Testis (tissue), 2 donors: ENCODE measurements at regions not wholly inside any gene's neighbourhood (a gene's known extent, or its start where the extent isn't known, plus 50 kb on each side); places are given as distances from the start of the nearest gene placed in this dataset.

Source experiments
- DNase-seq: peaks from one replicate; pipeline ENCODE4 v3.0.0-alpha.2; 2019
- H3K27ac ChIP-seq, 2 donors: fragments of 200-600 bp; sonication (generic); one replicate each; pipeline ENCODE4 v1.5.1; 2019
- H3K27me3 ChIP-seq: fragments of 200-600 bp; sonication (generic); one replicate; pipeline ENCODE4 v1.5.1; 2019
- H3K36me3 ChIP-seq: fragments of 200-600 bp; sonication (generic); one replicate; pipeline ENCODE4 v1.5.1; 2017; ENCODE audit warnings: low read depth; ENCODE audit errors: missing control alignments
- H3K4me1 ChIP-seq: fragments of 200-600 bp; sonication (generic); one replicate; pipeline ENCODE4 v1.5.1; 2019
- H3K4me3 ChIP-seq, 2 donors: fragments of 200-600 bp; sonication (generic); one replicate each; pipeline ENCODE4 v1.5.1; 2017 to 2019
- H3K9me3 ChIP-seq: fragments of 200-600 bp; sonication (generic); one replicate; pipeline ENCODE4 v1.5.1; 2017
- POLR2A ChIP-seq: fragments of 450-650 bp; IDR thresholded peaks from one replicate; pipeline ENCODE4 v1.6.1; 2017; ENCODE audit warnings: antibody characterized with exemption, mild to moderate bottlenecking, moderate library complexity
- WGBS, 2 donors: methylation state at CpG; one replicate each; pipeline ENCODE4 v1.1.5; 2018; 5-methylcytosine and 5-hydroxymethylcytosine counted together
- intact Hi-C: fragments of 100-400 bp; cut with DNase I; formaldehyde crosslinking; loops from one replicate; pipeline ENCODE4 v1.15.1; 2023; ENCODE audit warnings: low total_unique reads
- TF ChIP-seq, protein P1 (sequence below), 3 experiments: fragments of 450-650 bp in 2 of 3; fragments of 200-600 bp in 1 of 3; sonication (generic) in 1 of 3; IDR thresholded peaks; one replicate each; pipeline ENCODE4 v1.5.1; 2016 to 2019; ENCODE audit warnings: antibody characterized with exemption in 3 of 3, mild to moderate bottlenecking in 2 of 3, moderate library complexity in 1 of 3

DNA sequence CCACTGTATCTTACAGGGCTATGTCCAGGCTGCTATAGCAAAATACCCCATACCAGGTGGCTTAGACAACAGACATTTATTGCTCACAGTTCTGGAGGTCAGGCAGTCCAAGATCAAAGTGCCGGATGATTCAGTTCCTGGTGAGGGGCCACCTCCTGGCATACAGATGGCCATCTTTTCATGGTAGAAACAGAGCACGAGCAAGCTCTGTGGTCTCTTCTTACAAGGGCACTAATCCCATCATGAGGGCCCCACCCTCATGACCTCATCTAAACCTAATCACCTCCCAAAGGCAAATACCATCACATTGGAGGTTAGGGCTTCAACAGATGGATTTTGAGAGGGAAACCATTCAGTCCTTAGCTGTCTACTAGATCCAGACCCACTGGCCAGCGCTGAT lies 117.4 kb upstream of the NECTIN1 start:
- peaks cover 2% of the 10 kb centered on the region for H3K4me1 ChIP-seq
- H3K4me3 ChIP-seq: no peak overlapping the region
- H3K27me3 ChIP-seq: no peaks in the 10 kb centered on the region
- no peaks in the 10 kb centered on the region for H3K36me3 ChIP-seq
- no peak for DNase-seq
- intact Hi-C loops: no loop called here
- no peak for TF ChIP-seq POLR2A
- TF ChIP-seq, protein P1, sequence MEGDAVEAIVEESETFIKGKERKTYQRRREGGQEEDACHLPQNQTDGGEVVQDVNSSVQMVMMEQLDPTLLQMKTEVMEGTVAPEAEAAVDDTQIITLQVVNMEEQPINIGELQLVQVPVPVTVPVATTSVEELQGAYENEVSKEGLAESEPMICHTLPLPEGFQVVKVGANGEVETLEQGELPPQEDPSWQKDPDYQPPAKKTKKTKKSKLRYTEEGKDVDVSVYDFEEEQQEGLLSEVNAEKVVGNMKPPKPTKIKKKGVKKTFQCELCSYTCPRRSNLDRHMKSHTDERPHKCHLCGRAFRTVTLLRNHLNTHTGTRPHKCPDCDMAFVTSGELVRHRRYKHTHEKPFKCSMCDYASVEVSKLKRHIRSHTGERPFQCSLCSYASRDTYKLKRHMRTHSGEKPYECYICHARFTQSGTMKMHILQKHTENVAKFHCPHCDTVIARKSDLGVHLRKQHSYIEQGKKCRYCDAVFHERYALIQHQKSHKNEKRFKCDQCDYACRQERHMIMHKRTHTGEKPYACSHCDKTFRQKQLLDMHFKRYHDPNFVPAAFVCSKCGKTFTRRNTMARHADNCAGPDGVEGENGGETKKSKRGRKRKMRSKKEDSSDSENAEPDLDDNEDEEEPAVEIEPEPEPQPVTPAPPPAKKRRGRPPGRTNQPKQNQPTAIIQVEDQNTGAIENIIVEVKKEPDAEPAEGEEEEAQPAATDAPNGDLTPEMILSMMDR (IDR thresholded peaks at IDR 0.05): no peak
- 88 to 100% methylated on average over 3 of the region's 3 CpGs for WGBS, 2 donors
- H3K9me3 ChIP-seq: no peaks in the 10 kb centered on the region
- H3K27ac ChIP-seq: no peak overlapping the region

DNA sequence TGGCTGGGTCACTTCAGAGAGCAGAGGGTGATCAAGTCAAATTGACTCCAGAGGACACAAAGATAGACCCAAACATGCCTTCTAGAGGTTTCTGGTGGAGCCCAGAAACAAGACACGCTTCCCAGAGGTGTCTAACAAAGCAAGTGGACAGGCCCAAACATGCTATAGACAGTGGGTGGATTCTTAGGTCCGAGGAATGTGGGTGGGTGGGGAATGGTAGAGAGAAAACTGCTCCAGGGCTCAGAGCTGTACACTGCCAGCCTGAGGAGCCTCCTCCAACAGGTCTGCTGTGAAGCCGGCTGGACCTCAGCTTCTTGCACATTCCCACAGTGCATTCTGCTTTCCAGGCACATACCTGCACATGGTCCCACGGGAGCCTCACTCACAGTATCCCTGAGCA lies 116.8 kb upstream of the NECTIN1 start:
- Histone ChIP-seq H3K36me3 (no peaks in the 10 kb centered on the region), H3K27ac (no peak overlapping the region), H3K27me3 (no peaks in the 10 kb centered on the region), H3K9me3 (no peaks in the 10 kb centered on the region), H3K4me3 (no peak overlapping the region), H3K4me1 (peaks cover 2% of the 10 kb centered on the region)
- intact Hi-C loops: no loop called here
- 88 to 92% methylated on average over 2 to 4 of the region's 4 CpGs for WGBS, 2 donors
- no peak for DNase-seq
- TF ChIP-seq POLR2A: no peak
- TF ChIP-seq, protein P1 (IDR thresholded peaks at IDR 0.05): no peak

DNA sequence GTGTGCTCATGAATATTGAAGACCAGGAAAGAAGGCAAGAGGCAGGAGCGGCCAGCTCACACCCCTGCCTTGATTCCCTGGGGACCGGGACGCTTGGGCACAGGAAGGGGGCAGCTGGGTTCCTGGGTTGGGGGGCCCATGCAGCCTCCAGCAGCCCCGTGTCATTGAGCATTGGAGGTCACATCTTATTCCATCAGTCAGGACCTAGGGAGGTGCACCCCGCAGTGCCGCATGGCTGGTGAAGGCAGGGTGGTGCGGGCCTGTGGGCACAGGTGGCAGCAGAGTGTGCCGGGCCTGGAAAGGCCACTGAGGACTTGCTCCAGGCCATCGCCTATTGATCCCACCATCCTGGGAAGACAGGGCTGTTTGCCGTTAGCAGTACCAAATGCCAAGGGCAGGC lies 116.3 kb upstream of the NECTIN1 start:
- intact Hi-C loops: no loop called here
- WGBS, 2 donors: 69 to 81% methylated on average over 9 to 10 of the region's 10 CpGs
- peaks cover 2% of the 10 kb centered on the region for H3K4me1 ChIP-seq
- TF ChIP-seq, protein P1 (IDR thresholded peaks at IDR 0.05): no peak
- no peak for TF ChIP-seq POLR2A
- H3K36me3 ChIP-seq: no peaks in the 10 kb centered on the region
- H3K9me3 ChIP-seq: no peaks in the 10 kb centered on the region
- no peak for DNase-seq
- no peaks in the 10 kb centered on the region for H3K27me3 ChIP-seq
- H3K27ac ChIP-seq: no peak overlapping the region
- H3K4me3 ChIP-seq: no peak overlapping the region

DNA sequence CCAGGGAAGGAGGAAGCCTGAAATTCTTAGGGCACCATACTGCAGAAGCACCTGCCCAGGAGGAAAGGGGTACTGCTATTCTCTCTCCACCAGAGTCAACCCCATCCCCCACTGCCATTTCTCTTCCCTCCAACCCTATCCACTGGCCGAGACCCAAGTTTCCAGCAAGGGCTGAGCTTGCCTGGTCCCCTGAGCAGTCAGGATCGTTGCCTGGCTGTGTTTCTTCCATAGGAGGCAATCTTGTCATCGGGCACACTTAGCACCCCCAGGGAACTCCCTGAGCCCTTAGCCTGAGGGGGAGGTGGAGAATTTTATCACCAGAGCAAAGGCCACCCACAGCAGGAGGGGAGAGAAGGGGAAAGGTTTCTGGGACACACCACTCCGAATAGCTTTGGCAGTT lies 115.8 kb upstream of the NECTIN1 start:
- no peaks in the 10 kb centered on the region for H3K27me3 ChIP-seq
- no peak for DNase-seq

DNA sequence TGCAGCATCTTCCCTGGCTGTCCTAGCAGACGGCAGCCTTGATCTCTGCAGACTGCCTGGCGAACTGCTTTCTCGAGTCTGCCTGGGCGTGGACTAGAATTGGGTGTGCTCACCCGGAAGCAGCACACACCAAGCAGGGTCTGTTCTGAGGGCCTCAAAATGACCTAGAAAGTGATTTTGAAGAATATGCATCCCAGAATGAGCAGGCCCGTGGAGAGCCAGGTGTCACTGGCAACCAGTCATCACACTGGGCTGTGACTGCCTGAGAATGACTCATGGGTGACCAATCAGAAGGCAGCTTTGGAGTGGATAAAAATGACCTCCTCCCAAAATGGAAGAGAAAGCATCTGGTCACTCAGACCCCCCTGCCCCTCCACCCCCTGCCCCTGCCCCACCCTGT lies 114.9 kb upstream of the NECTIN1 start:
- Histone ChIP-seq H3K27me3 (no peaks in the 10 kb centered on the region), H3K9me3 (no peaks in the 10 kb centered on the region), H3K36me3 (no peaks in the 10 kb centered on the region), H3K4me1 (peaks cover 2% of the 10 kb centered on the region), H3K4me3 (no peak overlapping the region), H3K27ac (no peak overlapping the region)
- intact Hi-C loops: no loop called here
- TF ChIP-seq POLR2A: no peak
- TF ChIP-seq, protein P1 (IDR thresholded peaks at IDR 0.05): no peak
- WGBS, 2 donors: 67 to 70% methylated on average over 5 to 6 of the region's 6 CpGs
- no peak for DNase-seq

More for the DNA sequence above, 115.8 kb upstream of the NECTIN1 start:
- 28 to 38% methylated on average over 4 of the region's 4 CpGs for WGBS, 2 donors
- TF ChIP-seq, protein P1 (IDR thresholded peaks at IDR 0.05): no peak
- no peak for TF ChIP-seq POLR2A
- Histone ChIP-seq H3K36me3 (no peaks in the 10 kb centered on the region), H3K9me3 (no peaks in the 10 kb centered on the region), H3K4me1 (peaks cover 2% of the 10 kb centered on the region), H3K27ac (no peak overlapping the region), H3K4me3 (no peak overlapping the region)
- intact Hi-C loops: no loop called here
